ENCODE measurements at regions not wholly inside any gene's neighbourhood (a gene's known extent, or its start where the extent isn't known, plus 50 kb on each side); places are given as distances from the start of the nearest gene placed in this dataset.

DNA sequence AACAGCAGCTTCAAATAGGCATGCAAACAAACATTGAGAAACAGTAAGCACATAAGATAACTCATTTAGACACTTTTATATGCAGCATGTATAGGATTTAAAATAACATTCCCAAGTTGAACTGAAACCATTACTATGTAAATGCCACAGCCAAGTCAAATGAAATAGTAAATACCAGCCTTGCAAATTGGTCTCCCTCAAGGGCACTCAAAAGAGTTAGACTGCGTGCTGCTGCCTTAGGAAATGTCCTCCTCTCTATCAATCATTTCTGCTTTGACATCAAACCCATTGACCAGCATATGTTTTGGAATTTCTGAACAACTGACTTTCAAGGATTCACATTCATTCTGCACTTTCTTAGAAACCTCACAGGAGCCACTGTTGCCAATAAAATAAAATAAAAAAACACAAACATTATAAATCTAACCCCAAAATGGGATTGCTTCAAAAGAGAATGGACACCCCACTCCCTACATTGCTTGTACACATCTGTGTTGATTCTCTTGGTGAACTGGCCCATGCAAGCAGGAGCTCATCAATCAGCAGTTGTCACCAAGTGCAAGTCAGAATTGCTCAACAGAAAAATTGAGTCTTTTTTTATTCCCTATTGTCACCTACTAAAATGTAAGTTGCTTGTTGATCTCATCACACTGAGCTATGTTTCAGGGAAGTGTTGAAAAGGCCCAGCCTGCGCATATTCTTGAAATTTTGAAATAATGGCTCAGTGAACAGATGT lies 256.2 kb downstream of the DAD1 start:
- TF ChIP-seq, protein P1, sequence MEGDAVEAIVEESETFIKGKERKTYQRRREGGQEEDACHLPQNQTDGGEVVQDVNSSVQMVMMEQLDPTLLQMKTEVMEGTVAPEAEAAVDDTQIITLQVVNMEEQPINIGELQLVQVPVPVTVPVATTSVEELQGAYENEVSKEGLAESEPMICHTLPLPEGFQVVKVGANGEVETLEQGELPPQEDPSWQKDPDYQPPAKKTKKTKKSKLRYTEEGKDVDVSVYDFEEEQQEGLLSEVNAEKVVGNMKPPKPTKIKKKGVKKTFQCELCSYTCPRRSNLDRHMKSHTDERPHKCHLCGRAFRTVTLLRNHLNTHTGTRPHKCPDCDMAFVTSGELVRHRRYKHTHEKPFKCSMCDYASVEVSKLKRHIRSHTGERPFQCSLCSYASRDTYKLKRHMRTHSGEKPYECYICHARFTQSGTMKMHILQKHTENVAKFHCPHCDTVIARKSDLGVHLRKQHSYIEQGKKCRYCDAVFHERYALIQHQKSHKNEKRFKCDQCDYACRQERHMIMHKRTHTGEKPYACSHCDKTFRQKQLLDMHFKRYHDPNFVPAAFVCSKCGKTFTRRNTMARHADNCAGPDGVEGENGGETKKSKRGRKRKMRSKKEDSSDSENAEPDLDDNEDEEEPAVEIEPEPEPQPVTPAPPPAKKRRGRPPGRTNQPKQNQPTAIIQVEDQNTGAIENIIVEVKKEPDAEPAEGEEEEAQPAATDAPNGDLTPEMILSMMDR (conservative IDR thresholded peaks at IDR 0.05 in 1 of 2, IDR thresholded peaks at IDR 0.05 in 1 of 2; ENCODE audit: extremely low read depth in 1 of 2, insufficient read depth in 1 of 2, low read depth in 1 of 2, low read length in 2 of 2), result no peak
- no peak for TF ChIP-seq EZH2 (IDR thresholded peaks at IDR 0.05; ENCODE audit: borderline replicate concordance, low read length)
